ENCODE measurements at regions not wholly inside any gene's neighbourhood (a gene's known extent, or its start where the extent isn't known, plus 50 kb on each side); places are given as distances from the start of the nearest gene placed in this dataset.

DNA sequence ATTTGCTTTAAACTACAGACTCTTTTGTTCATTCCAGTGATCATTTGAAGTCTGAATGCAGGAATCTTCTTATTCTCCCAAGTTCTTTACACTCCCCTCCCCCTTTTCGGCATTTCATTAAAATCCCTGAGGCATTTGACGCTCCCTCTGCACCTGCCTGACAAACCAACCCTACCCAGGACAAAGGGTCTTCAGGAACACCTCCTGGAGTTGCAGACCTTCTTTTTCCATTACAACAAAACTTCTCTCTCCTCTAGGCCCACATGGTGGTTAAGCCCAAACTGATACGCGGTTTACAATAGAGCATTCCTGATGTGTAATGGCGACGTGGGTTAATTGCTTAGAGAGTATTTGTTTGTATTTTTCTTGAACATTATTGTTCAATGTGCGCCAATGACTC is 367.4 kb downstream of the FBXO15 start:
- no peak for DNase-seq

DNA sequence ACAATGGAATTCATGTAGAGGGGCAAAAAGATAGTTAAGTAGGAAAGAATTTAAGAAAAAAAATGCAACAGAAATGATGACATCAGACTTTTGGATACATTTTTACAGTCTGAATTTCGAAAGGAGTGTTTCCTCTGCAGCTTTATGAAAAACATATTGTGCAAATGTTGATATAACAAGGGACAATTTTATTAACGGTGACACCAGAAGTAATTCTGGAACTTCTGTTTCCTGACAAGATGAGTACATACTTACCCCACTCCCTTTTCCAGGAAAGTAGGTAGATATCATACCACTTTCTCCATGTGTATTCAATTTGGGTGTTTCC is 369.6 kb downstream of the FBXO15 start:
- no peak for DNase-seq

DNA sequence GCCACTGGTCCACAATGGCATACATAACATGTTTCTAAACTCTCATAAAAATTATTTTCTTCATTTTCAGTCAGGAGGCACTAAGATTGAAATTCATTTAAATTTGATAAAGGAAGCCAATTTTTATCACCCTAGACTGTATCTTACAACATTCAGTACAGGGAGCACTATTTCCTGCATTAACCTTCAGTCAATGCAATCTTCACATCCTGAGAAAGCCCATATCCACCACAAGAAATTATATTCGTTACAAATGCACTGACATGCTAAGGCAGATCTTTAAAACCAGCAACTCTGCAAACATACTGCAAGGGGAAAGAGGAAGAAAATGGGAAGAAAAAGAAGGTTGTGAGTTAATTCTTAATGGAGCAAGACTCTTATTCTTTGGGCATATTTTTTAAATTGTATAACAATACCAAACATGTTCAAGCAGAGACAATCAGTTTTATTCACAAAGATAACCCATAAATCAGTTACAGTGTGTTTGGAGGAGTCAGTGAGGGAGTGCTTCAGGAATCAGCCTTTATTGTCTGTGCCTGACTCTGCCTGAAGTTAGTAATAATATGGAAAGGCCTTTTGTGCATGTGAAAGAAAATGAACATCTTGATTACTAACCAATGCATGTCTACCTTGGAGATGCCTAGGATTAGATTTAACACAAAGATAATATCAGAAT is 370.1 kb downstream of the FBXO15 start:
- no peak for DNase-seq

DNA sequence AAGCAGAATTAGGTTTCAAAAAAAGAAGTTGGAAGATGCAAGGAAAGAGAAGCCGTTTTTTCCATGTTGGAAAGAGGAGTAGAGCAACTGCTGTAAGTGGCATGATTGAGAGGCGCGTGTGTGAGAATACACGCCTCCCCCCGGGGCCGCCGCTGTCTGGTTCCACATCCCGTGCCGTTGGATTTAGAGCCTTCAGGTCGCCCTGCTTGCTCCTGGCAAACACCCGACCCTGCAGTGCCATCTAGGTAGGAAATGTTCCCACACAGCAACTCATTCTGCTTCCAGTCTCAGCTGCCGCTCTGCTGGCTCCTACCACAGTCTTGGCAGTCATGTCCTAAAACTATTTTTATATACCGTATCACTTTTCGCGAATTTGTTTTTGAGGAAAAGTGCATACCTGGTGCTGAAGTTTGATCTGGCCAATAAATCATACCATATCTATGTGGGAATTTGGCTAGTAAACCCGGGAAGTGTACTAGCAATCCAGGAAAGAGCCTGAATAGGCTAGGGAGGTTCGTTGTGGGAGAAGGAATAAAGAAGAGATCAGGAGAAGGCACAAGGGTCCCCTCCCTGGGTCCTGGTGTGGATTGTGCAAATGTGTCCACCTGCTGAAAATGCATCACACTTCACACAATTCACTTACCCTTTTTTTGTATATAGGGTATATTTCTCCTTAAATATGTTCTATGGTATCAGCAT is 372.7 kb downstream of the FBXO15 start:
- DNase-seq = no peak

DNA sequence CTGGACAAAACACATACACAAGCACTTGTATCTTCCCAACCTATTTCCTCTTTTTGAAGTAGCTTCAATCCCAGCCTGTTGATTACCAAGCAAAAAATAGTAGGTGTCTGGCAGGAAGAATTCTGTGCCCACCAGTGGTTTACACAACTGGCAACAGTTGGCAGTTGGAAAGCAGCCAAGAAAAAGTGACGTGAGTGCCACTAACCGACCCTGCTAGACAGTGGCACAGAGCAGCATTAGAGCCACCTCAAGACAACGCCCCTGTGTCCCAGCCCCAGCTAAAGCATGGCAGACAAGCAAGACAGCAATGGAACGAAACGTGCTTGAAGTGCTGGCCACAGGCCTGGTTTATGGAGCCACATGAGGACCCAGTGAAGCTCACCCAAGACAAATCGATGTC is 379.6 kb downstream of the FBXO15 start:
- DNase-seq = no peak

DNA sequence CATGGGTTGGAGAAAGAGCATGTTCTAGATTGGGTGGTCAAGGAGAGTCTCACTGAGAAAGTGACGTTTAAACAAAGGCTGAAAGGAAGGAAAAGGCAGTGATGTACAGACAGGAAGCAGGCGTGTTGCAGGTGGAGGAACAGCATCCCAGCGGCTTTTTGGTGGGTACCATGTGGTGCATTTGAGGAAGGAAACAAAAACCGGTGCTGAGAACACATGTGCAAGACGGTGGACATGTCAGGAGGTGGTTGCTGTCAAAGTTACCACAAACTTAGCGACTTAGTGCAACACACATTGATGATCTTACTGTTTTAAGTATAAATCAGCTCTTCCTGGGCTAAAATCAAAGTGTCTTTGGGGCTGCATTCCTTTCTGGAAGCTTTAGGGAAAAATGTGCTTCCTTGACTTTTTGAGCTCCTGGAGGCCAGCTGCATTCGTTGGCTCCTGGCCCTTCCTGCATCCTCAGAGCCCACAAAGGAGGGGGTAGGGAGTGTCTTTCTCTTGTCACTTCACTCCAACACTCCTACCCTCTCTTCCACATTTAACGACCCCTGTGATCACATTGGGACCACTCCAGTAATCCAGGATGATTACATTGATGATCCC is 380.6 kb downstream of the FBXO15 start:
- no peak for DNase-seq

DNA sequence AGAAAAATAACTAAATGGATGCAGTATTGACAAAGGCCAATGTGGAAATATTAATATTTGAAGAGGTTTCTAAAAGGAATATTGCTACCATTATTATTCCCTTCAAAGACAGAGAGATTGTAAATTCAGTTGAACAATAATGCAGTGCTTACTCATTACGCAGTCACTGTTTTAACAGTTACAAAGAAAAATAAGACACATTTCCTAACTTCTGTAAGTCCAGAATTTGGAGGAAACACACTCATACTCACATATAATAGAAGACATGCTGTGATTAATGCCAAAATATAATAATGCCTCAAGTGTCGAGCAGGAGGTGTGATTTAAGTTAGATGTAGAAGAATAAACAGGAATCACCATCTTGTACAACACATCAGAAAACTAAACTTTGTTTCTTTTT is 389.2 kb downstream of the FBXO15 start:
- no peak for DNase-seq

DNA sequence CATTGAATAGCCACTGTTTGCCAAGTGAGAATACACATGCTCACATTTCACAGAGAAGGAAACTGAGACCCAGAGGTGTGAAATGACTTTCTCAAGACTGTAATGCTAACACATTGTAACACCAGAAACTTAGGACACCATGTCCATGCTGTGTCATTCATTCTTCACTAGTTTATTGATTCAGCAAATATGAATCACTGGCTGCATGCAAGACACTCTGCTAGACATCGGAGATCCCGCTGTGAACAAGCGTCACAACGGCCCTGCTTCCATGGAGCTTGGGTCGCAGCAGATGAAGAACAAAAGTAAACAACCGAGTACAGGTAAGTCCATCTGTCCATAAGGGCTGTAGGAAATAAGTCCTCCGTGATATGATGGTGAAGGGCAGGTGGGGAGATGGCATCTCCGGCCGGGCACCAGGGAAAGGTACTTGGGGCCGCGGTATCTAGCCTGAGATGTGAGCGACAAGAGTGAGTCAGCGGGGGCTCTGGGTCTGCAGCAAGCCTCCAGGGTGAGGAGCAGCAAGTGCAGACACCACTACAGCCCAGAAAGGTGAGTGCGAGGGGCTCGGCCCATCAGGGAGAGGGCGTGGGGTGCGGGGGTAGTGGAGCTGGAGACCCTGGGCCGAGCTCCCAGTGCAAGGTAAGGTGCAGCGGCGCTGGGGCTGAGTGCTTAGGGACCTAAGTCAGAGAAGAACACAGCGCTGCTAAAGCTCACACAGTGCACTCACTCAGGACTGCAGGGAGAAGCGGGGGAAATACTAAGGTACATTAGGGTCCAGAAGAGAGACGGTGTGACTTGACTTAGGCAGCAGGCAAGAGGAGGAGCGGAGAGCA is 391.2 kb downstream of the FBXO15 start:
- DNase-seq = no peak

DNA sequence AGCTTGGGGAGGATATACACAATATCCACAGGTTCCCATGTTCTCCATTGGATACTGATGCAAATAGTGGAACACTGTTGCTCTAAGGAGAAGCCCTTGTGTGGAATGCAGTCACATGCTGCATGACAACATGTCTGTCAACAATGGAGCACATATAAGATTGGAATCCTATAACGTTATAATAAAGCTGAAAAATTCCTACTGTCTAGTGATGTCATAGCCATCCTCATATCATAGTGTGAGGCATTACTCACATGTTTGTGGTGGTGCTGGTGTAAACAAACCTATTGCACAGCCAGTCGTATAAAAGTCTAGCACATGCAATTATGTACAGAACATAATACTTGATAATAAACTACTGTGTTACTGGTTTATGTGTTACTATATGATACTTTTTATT is 394.7 kb downstream of the FBXO15 start:
- no peak for DNase-seq

DNA sequence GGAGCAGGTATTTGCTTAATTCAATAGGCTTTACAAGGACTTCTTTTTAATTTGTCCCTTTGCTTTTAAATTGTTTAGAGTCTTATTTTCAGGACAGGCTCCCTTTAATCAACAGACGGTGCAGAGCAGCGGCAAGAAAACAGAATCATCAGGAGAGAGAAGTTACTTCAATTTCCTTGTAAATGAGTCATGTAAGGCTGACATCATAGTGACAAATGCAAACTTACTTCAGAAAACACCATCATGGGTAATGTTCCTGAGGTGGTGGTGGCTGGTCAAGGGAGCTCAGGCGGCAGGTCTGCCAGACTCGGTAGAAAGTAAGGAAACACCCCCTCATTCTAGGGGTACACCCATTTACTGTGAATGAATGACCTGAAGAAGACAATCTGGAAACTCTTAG is 395.1 kb downstream of the FBXO15 start:
- no peak for DNase-seq

DNA sequence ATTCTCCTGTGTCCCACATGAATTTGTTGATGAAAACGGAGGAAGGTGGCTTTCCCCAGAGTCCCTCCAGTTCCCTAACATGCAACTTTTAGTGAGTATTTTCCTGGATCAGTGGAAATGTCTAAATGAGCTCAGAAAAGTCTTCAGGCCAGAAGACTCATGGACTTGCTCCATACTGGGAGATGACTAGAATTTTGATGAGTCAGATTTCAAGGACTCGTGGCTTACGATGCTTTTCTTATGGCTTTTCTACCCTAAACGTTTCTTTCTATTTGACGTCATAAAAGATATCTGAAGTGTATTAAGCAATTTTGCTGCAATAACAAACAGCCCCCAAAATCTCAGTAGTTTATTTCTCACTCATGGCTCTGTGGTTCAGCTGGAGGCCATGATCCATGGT is 397.6 kb downstream of the FBXO15 start:
- DNase-seq = no peak

DNA sequence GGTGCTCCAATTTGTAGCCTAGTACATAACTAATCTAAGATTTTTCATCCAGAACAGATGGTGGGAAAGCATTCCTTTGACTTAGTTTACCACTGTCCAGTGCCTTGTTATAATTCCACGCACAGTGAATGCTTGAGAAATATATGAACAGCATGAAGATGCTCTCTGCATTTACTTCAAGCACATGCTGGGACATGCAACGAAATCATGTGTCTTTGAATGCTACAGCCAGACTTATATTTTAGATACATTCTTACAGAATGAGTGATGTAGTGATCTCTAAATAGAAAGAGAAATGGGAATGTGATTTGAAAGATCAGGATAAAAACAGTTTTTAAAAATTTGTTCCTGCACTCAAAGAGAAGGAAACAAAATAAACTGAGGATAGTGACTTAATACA is 398.3 kb downstream of the FBXO15 start:
- no peak for DNase-seq

DNA sequence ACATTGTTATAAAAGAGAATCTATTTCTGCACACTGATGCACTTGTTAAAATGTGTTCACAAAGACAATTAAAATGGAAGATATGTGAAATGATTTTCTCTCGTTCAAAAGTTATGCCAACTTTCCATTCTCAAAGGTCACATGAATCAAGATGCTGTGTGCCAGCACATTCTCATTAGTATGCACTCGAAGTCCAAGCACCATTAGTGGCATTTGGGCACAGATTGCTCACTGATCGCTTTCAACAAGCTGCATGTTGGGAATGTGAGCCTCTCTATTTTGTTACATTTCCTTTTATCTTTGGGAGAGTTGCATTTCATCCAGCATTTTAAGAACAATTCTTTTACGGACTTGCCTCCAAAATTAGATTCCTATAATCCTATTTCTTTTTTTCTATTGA is 398.9 kb downstream of the FBXO15 start:
- DNase-seq = no peak

DNA sequence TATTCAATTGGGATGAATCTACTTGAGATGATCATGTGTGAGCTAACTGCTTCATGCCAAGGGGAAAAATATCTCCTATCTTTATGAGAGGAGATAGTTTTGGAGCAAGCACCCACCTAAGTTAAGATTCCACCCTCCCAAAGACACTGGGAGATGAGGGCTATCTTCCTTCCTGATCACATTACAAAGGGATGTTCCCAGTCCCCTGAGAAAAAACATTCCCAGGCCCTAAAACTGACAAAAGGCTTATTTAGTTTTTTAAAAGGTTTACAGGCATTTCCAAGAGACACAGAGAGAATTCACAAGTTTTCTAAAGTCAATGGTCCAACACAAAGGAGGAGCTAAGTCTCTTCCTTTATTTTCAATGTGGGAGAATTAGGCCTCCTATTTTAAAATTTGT is 401.5 kb downstream of the FBXO15 start:
- DNase-seq = no peak

DNA sequence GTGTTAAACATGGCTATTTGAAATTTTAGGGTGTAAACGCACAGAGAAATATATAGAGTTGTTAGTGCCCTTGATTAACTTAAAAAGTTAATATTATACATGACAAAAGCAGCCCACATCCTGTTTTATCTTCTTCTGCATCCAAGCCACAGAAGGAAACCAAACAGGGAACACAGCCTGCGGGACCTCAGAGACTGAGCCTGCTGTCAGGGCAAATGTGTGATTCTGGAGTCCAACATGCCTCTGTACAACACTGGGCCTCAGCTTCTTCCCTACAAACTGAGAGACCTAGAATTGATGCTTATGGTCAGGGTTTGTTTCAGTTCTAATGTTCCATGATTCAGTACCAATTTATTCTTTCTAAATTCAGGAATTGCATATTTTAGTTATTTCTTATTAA is 404.7 kb downstream of the FBXO15 start:
- no peak for DNase-seq

DNA sequence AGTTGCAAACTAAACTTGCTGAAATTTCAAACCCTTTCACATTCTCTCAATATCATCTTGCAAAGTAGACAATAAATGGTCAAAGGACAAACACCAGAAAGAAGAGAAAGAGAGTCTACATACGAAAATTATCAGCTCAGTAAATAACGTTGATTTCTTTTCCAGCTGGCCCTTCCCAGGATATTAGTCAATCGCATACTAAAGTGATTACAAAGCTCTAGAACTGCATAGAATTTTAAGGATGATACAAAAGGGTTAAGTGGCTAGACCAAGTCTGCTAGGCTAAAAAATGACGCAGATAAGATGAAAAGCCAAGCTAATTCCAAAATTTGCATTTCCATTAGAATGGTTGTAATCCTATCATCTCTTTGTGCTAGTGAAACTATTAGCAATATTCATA is 405.7 kb downstream of the FBXO15 start:
- no peak for DNase-seq

DNA sequence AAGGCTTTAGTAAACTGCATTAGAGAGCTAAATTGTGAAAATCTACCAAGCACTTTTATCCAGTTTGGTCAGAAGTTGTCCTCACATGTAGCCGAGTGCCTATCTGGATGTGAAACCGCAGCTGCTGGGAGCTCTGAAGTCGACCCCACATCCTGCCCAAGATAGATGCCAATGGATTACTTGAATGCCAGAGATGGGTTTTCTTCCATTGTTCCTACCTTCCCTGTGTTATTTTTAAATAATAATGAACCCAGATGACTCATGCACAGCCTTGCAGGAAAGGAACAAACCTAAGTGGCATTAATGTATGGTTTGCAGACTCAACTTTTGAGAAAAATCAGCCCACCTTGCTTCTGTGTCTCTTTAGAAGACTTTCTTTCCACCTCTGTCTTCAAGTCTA is 408.5 kb downstream of the FBXO15 start:
- no peak for DNase-seq

DNA sequence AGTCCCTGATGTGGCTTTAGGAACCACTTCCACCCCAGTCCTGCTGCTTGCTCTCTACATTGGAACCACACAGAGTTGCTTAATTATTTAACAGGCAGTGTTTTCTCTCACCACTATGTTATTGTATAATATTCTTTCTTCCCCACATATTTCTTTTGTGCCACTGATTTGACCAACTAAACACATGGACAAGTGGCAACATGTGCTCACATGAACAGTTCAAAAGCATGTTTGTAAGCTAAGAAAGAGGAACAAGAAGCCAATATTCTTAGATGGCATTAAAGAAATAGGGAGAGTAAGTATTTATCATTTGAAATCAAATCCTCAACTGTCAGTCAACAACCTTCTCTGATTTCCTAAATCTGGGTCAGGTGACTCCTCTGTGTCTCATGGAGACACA is 409.6 kb downstream of the FBXO15 start:
- DNase-seq = no peak

DNA sequence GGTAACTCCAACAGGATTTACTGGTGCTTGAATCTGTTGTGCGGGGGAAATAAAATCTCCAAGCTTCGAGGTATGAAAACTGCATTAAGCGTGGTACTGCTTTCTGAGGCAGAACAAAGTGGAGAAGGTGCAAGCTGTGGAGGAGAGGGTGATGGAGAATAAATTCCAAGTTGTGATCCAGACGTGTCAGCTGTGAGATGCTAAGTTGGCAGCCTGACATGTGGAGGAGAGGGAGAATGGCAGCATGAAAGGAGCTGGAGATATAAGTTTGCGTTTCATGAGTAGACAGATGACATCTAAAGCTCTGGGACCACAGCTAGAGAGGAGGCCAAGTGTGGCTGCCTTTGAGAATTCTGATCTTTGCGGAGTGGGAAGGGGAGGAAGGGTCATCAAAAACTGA is 411.8 kb downstream of the FBXO15 start:
- DNase-seq = no peak

DNA sequence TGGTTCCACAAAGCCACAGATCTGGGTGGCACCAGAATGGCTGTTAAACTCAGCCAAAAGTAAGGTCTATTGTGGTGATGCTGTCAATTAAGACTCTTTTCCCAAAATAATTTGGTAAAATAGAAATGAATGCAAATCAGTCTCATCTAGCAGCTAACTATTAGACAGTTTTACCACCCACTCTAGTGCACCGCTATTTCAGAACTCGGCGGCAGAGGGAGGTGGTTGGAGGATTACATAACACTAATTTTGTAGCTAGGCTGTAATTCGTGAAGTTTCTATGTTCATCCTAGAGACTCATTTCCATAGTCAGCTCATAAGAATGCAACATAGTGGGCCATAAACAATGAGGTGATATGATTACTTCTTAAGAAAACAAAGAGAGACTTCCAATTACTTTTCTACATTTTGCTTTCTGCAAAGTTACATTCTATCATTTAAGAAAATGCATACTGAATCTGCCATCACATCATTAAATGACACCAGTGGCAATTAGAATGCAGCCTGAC is 413.8 kb downstream of the FBXO15 start:
- no peak for DNase-seq

DNA sequence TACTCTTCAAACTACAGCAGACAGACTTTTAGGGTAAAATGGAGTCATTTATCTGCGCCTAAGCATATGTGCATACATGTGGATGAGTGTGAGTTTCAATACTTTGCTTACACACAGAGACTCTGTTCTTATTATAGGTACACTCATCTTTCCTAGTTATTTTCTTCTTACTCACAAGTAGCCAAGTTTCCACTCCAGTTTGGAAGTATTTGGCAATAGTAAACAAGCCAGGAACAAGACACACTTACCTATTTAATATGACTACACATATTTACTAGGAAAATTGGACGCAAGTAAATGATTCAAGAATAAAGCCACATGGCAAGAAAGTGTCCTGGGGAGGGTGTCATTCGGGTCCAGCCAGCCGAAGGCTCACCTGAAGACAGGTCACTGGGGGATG is 414.3 kb downstream of the FBXO15 start:
- DNase-seq = no peak

DNA sequence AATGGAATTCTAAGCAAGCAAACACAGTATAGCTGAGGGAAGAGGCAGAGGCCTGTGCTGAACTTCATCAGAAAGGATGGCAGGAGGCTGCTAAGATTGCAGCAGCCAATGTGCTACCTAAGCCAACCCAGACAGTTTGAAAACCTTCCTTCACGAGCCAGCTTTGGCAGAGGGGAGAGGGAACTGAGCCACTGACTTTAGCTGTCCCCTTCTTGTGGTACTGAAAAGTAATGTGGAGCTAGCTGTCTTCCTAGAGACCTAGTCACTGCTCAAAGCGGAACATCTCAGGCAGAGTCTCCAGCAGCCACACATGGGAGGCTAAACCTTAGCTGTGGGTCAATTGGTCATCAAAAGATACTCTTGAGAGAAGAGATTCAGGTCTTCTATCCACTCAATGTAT is 419.0 kb downstream of the FBXO15 start:
- DNase-seq = no peak

DNA sequence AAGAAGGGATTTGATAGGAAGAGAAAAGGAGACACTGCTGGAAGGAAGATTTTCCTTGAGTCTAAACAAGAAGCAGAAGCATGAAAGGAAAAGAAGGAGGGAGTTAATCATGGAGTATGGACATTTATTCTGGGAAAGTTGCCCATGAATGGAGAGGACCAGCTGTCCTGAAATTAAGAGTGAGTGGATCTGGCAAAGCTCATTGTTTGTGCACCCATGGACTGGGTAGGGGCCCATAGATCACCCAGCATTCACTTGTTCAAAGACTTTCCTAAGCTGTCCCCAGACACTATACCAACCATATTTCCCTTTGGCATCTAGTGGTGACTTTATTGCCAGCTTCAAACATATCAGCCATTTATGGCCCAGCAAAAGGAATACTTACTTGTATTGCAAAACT is 422.7 kb downstream of the FBXO15 start:
- DNase-seq = no peak

DNA sequence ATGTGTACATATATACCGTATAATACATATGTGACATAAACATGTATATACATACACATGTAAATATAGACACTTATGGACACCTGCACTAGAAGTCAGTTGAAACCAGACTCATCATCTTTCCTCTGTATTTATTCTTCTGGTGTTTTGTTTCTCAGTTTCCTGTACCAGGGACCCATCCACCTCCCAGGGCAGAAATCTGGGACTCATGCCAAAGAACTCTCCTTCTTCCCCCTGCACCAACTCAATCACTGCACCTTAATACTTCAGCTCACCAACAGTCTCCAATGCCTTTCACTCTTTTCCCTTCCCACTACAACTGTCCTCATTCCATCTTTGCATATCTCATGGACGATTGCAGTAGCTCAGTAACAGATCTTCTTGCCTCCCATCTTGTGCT is 428.0 kb downstream of the FBXO15 start:
- DNase-seq = peak; percentile 24
